ENCODE measurements at regions not wholly inside any gene's neighbourhood (a gene's known extent, or its start where the extent isn't known, plus 50 kb on each side); places are given as distances from the start of the nearest gene placed in this dataset.

DNA sequence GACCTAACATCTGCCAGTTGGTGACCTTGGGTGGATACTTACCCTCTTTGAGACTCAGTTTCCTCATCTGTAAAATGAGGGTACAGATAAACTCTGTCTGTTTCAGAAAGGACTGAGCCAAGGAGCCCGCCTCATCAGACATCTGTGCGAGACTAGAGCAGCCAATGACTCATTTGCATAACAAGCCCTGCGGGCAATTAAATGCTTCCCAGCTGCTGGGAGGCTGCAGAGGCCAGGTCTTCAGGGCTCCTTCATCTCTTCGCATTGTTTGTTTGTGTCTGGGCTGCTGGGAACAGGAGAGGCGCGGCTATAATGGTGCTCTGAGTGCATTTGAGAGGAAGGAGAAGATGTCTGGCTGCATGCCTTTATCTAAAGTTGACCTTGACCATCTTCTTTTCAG is 85.0 kb downstream of the ADRA2C start:
- TF ChIP-seq CTCF (conservative IDR thresholded peaks at IDR 0.05; ENCODE audit: low read depth, low read length) (no peak), EZH2 (IDR thresholded peaks at IDR 0.05; ENCODE audit: borderline replicate concordance, low read depth, low read length, poor library complexity, severe bottlenecking) (no peak)

All from A673 (cell line).